HG03571 (cell line): ENCODE measurements at regions not wholly inside any gene's neighbourhood (a gene's known extent, or its start where the extent isn't known, plus 50 kb on each side); places are given as distances from the start of the nearest gene placed in this dataset.
A peak's percentile ranks its signal among the peaks of the same experiment; 100 is the strongest.

ENCODE experiments used
- ATAC-seq: cut with Tn5 transposase; IDR thresholded peaks from one replicate; pipeline ENCODE4 v1.9.1; 2021; ENCODE audit not compliant: unreplicated experiment

GRCh38 chr6:26214803-26215584, 127.8 kb downstream of the HFE start:
- ATAC-seq = no peak

DNA sequence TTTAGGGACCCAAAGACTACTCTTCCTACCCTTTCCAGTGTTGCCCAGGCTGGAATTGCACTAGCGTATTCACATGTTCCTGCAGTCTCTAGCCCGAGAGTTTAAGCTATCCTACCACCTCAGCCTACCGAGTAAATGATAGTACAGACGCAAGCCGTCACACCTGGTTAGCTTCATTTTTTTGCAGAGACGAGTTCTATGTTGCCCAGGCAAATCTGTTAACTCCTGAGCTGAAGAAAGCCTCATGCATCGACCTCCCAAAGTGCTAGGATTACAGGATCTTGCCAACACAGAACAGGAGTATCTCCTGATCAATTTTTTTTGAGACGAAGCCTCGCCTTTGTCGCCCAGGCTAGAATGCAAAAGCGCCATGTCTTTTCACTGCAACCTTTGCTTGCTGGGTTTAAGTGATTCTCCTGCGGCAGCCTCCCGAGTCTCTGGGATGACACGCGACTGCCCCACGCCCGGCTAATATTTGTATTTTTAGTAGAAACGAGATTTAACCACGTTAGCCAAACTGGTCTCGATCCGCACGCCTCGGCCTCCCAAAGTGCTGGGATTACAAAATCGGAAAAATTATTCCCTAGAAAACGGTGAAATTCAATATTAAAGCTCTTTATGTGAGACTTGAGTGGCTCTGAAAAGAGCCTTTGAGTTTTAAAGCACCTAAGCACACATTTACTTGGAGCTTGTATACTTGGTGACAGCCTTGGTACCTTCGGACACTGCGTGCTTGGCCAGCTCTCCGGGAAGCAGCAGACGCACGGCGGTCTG, 128.5 kb downstream of the HFE start:
- ATAC-seq = peak; percentile 26

DNA sequence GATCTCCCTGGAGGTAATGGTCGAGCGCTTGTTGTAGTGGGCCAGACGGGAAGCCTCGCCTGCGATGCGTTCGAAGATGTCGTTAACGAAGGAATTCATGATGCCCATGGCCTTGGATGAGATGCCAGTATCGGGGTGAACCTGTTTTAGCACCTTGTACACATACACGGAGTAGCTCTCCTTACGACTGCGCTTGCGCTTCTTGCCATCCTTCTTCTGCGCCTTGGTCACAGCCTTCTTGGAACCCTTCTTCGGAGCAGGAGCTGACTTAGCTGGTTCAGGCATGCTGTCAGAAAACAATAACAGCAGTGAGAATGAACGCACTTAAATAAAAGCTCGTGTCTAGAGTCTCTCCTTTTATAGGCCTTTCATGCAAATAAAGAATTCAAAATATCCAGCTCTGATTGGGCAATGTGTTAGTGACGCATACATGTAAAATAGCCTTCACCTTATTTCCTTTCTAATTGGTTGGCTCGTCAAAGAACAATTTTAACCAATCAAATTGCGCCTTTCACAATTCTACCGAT, 129.2 kb downstream of the HFE start:
- peak; percentile 68 for ATAC-seq

- peak; percentile 38 for ATAC-seq
Observed at GRCh38 chr6:26216886-26217713, 129.9 kb downstream of the HFE start.

- no peak for ATAC-seq
Observed at GRCh38 chr6:26217714-26218075, 130.5 kb downstream of the HFE start.

- no peak for ATAC-seq
Observed at GRCh38 chr6:26218824-26219223, 131.6 kb downstream of the HFE start.

- no peak for ATAC-seq
Observed at GRCh38 chr6:26220145-26220970, 133.1 kb downstream of the HFE start.

GRCh38 chr6:26221186-26221585, 134.0 kb downstream of the HFE start:
- ATAC-seq = no peak

- no peak for ATAC-seq
Observed at GRCh38 chr6:26222571-26222970, 135.3 kb downstream of the HFE start.

- ATAC-seq = no peak
Observed at GRCh38 chr6:26223228-26223627, 136.0 kb downstream of the HFE start.

DNA sequence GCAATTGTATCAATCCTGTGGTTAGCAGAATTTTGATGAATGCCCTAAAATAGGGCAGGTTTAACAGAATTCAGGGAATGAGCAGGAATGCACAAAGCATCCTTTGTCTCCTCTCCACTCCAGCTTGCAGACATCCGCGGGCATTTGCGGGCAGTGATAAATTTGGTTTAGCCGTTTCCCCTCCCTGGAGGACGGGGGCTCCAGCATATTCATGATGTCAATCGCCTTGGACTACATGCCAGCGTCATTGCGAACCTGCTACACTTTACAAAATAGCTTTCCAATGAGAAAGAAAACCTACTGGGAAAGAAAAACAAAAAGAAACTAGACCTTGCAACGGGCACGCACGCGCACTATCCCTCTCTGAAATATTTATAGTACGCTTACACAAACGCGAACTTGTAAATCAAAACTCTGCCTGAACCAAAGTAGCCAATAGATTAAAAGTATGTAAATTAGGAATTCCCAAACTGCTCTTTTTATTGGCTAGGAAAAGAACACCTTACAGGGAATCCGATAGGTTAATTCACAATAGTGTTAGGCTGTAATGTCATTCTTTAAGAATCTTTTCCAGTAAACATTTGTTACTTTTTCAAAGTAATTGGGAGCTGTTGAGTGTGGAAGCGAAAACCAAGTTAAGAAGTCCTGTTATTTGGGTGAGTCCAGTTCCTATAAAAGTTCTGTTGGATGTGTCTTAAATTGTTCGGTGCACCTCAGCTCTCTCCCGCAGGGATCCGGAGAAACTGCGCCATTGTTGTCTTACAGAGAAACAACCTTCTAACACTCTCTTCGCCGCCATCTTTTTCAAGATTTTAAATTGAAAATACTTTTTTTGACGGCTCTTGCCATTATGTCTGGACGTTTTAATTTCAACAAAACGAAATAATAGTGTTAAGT, 136.7 kb downstream of the HFE start:
- peak; percentile 66 for ATAC-seq

- no peak for ATAC-seq
Observed at GRCh38 chr6:26224547-26224912, 137.3 kb downstream of the HFE start.

DNA sequence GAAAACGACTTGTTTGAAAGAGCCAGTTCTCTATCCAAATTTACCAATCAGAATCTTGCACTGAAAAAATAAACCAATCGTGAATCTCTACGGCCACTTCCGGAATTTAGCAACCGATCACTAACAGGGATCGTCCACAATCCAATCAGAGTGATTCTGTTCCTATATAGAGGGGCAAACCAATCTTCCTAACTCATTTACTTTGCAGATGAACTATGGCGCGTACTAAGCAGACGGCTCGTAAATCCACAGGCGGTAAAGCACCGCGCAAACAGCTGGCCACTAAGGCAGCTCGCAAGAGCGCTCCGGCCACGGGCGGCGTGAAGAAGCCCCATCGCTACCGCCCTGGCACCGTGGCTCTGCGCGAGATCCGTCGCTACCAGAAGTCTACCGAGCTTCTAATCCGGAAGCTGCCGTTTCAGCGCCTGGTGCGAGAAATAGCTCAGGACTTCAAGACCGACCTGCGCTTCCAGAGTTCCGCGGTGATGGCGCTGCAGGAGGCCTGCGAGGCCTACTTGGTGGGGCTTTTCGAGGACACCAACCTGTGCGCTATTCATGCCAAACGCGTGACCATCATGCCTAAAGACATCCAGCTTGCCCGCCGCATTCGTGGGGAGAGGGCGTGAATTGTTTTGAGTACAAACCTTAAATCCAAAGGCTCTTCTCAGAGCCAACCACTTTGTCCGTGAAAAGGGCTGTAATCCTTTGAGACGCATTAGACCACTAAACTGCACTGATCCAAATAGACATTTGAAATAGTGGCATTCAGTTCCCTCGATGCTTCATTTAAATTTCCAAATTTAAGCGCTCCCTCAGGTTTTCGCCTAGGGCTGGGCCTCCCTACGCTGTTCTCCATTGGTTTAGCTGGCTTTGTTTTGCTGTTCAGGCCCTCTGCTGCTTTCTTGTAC, 138.0 kb downstream of the HFE start:
- ATAC-seq = no peak

GRCh38 chr6:26225848-26226578, 138.8 kb downstream of the HFE start:
- ATAC-seq = no peak

- no peak for ATAC-seq
Observed at GRCh38 chr6:26226579-26226967, 138.4 kb upstream of the BTN3A2 start.

- no peak for ATAC-seq
Observed at GRCh38 chr6:26230351-26230750, 134.6 kb upstream of the BTN3A2 start.

DNA sequence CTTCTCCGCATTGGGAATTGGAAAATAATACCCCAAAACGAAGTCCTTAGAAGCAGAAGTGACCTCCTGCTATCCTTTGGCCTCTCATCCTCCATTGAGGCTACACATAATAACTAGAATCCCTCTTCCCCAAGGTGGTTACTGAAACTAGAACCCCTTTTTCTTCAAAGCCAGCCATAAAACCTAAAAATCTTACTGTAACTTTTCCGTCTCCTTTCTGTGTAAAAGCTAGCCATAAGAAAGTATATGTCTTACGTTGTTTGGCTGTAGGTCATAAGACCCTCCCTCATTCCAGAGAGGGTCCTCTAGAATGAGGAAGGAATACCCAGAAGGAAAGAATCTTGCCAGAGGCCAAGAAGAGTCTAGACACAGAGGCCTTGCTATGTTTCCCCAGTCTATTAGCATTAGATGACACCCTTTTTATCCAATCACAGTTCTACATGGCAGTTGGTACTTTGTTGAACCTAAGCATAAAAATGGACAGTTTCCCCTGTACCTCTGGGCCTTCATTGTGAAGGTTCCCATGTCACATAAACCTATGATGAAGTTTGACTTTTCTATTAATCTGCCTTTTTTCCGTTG, 133.9 kb upstream of the BTN3A2 start:
- ATAC-seq = no peak
